Endothelial cell (in vitro differentiated cells): ENCODE measurements at regions not wholly inside any gene's neighbourhood (a gene's known extent, or its start where the extent isn't known, plus 50 kb on each side); places are given as distances from the start of the nearest gene placed in this dataset.

Experiments
- DNase-seq: peaks from one replicate; pipeline ENCODE4 v3.0.0; 2021; ENCODE audit warnings: low spot score
- H3K27ac Mint-ChIP-seq: one replicate; pipeline ENCODE4 v1.8.0; 2021; ENCODE audit warnings: mixed read lengths, inconsistent platforms; ENCODE audit not compliant: unreplicated experiment
- H3K27me3 Mint-ChIP-seq: one replicate; pipeline ENCODE4 v1.8.0; 2021; ENCODE audit warnings: mild to moderate bottlenecking, moderate library complexity, mixed read lengths, inconsistent platforms; ENCODE audit not compliant: unreplicated experiment
- H3K36me3 Mint-ChIP-seq: one replicate; pipeline ENCODE4 v1.8.0; 2021; ENCODE audit warnings: mild to moderate bottlenecking, low read depth, mixed read lengths, inconsistent platforms; ENCODE audit not compliant: unreplicated experiment
- H3K4me1 Mint-ChIP-seq: one replicate; pipeline ENCODE4 v1.8.0; 2021; ENCODE audit warnings: mild to moderate bottlenecking, mixed read lengths, inconsistent platforms; ENCODE audit not compliant: unreplicated experiment
- H3K4me3 Mint-ChIP-seq: one replicate; pipeline ENCODE4 v1.8.0; 2021; ENCODE audit warnings: mild to moderate bottlenecking, mixed read lengths, inconsistent platforms; ENCODE audit not compliant: unreplicated experiment
- H3K9me3 Mint-ChIP-seq: one replicate; pipeline ENCODE4 v1.8.0; 2021; ENCODE audit warnings: mixed read lengths, inconsistent platforms; ENCODE audit not compliant: unreplicated experiment
- CTCF ChIP-seq: fragments of 200-600 bp; sonication (generic); IDR thresholded peaks from one replicate; pipeline ENCODE4 v1.5.0; 2021; ENCODE audit warnings: antibody characterized with exemption; ENCODE audit not compliant: unreplicated experiment

GRCh38 chr20:50274570-50275430 lies 84.2 kb downstream of the CEBPB start:
- no peaks in the 10 kb centered on the region for H3K9me3 Mint-ChIP-seq

GRCh38 chr20:50276119-50277063 lies 85.8 kb downstream of the CEBPB start:
- Mint-ChIP-seq H3K4me3 (no peak overlapping the region), H3K36me3 (no peaks in the 10 kb centered on the region), H3K9me3 (no peaks in the 10 kb centered on the region), H3K4me1 (peaks cover 6% of the 10 kb centered on the region), H3K27me3 (peaks cover 16% of the 10 kb centered on the region), H3K27ac (no peak overlapping the region)
- DNase-seq: no peak
- no peak for TF ChIP-seq CTCF

More at GRCh38 chr20:50274570-50275430, 84.2 kb downstream of the CEBPB start:
- no peak for TF ChIP-seq CTCF
- no peak for DNase-seq
- H3K4me1 Mint-ChIP-seq: peaks cover 6% of the 10 kb centered on the region
- no peak overlapping the region for H3K4me3 Mint-ChIP-seq
- H3K36me3 Mint-ChIP-seq: no peaks in the 10 kb centered on the region
- no peak overlapping the region for H3K27ac Mint-ChIP-seq
- H3K27me3 Mint-ChIP-seq: peaks cover 19% of the 10 kb centered on the region

- peaks cover 6% of the 10 kb centered on the region for H3K4me1 Mint-ChIP-seq
- H3K27ac Mint-ChIP-seq: no peak overlapping the region
- peaks cover 12% of the 10 kb centered on the region for H3K27me3 Mint-ChIP-seq
- no peaks in the 10 kb centered on the region for H3K36me3 Mint-ChIP-seq
- no peak for TF ChIP-seq CTCF
- DNase-seq: no peak
- H3K9me3 Mint-ChIP-seq: no peaks in the 10 kb centered on the region
- no peak overlapping the region for H3K4me3 Mint-ChIP-seq
These were observed 86.4 kb downstream of the CEBPB start for GRCh38 chr20:50277064-50277415.

GRCh38 chr20:50277460-50278376 lies 87.1 kb downstream of the CEBPB start:
- H3K4me1 Mint-ChIP-seq: peaks cover 6% of the 10 kb centered on the region
- peaks cover 12% of the 10 kb centered on the region for H3K27me3 Mint-ChIP-seq
- no peak overlapping the region for H3K27ac Mint-ChIP-seq
- no peak overlapping the region for H3K4me3 Mint-ChIP-seq
- TF ChIP-seq CTCF: no peak
- H3K36me3 Mint-ChIP-seq: no peaks in the 10 kb centered on the region
- H3K9me3 Mint-ChIP-seq: no peaks in the 10 kb centered on the region
- DNase-seq: no peak
